ENCODE measurements at regions not wholly inside any gene's neighbourhood (a gene's known extent, or its start where the extent isn't known, plus 50 kb on each side); places are given as distances from the start of the nearest gene placed in this dataset.

DNA sequence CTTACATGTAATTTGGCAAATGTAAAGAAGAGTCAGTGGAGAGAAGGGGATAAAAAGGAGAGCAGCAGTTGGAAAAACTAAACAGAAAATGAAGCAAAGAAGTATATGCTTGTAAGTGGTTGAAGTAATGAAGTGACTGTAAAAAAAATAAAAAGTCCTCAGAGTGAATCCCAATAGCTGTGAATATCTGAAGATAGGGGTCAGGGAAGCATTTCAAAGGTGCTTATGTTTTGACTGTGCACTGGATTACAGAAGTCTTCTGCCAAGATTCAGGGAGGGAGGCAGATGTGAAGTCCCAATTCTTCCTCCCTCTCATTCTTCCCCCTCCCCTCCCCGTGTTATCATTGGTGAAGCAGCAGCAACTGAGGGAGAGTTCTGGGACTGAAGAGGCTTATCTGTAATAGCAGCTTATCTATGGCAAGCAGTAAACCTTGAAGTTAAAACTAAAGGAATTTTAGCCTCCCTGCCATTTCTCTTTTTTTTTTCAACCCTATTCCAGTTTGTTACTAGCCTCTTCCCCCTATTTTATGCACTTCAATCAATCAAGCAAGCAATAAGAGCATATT lies 597.9 kb downstream of the IGSF11 start:
- Histone ChIP-seq H3K4me3 (no peak overlapping the region), H3K36me3 (ENCODE audit: low read depth) (no peaks in the 10 kb centered on the region), H3K4me1 (ENCODE audit: low read depth) (no peaks in the 10 kb centered on the region), H3K9me3 (no peaks in the 10 kb centered on the region)
- intact Hi-C loops (cut with DNase I, micrococcal nuclease) = no loop called here
- ATAC-seq (no peak), DNase-seq (no peak)
- TF ChIP-seq, protein P1, sequence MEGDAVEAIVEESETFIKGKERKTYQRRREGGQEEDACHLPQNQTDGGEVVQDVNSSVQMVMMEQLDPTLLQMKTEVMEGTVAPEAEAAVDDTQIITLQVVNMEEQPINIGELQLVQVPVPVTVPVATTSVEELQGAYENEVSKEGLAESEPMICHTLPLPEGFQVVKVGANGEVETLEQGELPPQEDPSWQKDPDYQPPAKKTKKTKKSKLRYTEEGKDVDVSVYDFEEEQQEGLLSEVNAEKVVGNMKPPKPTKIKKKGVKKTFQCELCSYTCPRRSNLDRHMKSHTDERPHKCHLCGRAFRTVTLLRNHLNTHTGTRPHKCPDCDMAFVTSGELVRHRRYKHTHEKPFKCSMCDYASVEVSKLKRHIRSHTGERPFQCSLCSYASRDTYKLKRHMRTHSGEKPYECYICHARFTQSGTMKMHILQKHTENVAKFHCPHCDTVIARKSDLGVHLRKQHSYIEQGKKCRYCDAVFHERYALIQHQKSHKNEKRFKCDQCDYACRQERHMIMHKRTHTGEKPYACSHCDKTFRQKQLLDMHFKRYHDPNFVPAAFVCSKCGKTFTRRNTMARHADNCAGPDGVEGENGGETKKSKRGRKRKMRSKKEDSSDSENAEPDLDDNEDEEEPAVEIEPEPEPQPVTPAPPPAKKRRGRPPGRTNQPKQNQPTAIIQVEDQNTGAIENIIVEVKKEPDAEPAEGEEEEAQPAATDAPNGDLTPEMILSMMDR (IDR thresholded peaks at IDR 0.05) = no peak

DNA sequence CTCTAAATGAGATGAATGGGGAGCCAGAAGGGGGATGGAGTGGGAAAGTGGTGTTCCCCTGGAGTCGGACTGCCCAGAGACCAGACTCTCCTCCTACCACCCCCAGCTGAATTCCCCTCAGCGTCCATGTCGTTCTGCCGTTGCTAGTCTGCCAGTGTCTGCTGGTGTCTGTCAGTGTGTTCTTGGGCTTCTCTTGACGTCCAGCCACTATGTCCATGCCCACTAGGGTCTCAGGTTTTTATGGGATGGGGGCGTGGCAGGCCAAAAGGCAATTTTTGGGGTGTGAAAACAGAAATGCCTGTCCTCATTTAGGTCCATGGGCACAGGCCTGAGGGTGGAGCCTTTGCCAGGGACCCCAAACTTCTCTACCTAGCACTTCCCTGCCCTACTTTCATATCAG lies 589.6 kb downstream of the IGSF11 start:
- TF ChIP-seq, protein P1 (IDR thresholded peaks at IDR 0.05) = no peak
- DNase-seq (no peak), ATAC-seq (no peak)
- H3K9me3 ChIP-seq = no peaks in the 10 kb centered on the region
- no peaks in the 10 kb centered on the region for H3K36me3 ChIP-seq (ENCODE audit: low read depth)
- H3K4me3 ChIP-seq = no peak overlapping the region
- no peaks in the 10 kb centered on the region for H3K4me1 ChIP-seq (ENCODE audit: low read depth)
- intact Hi-C loops (cut with DNase I, micrococcal nuclease) = no loop called here

DNA sequence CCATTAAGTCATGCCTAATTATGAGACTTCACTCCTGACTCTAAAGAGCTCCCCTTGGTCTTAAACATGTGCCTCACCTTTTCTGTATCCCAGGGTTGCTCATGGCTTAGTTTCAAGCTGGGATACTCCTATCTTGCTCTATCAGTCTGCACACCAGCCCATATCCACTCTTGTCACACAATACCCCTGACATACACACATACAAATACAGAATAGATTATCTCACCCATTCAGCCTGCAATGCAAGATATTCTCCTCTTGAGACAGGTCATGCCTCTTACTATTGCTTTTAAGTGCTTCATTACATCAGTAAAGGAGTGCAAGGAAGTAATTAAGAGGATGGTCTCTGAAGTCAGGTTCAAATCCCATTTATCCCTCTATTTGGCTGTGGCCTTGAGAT lies 587.3 kb downstream of the IGSF11 start:
- no peaks in the 10 kb centered on the region for H3K4me1 ChIP-seq (ENCODE audit: low read depth)
- no peak for ATAC-seq
- intact Hi-C loops (cut with DNase I, micrococcal nuclease) = no loop called here
- peaks cover 2% of the 10 kb centered on the region for H3K9me3 ChIP-seq
- DNase-seq = no peak
- H3K4me3 ChIP-seq = no peak overlapping the region
- TF ChIP-seq, protein P1 (IDR thresholded peaks at IDR 0.05) = no peak
- H3K36me3 ChIP-seq (ENCODE audit: low read depth) = no peaks in the 10 kb centered on the region

DNA sequence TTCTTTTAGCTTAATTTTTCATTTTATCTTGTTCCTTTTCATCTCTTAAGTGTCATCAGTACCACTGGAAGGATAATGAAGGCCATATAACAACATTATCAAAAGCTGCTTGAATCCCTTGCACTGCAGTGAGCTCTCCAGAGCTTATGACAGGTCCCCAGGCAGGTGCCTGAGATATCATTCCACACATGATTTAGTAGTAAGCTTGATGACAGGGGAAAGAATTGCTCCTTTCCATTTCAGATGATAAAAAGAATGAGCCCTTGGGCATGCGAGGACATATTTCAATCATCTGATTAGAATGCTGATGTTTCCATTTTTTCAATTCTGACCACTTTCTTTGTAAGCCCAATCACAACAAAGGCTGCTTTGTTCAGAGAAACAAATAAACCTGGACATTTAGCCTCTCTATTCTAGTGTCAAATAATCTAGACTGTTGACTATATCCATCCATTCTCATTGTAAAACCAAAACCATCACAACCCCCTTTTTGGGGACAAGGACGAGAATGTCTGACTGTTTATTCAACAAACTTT lies 567.8 kb downstream of the IGSF11 start:
- DNase-seq (no peak), ATAC-seq (no peak)
- intact Hi-C loops (cut with DNase I, micrococcal nuclease) = no loop called here
- H3K36me3 ChIP-seq (ENCODE audit: low read depth) = no peaks in the 10 kb centered on the region
- no peaks in the 10 kb centered on the region for H3K4me1 ChIP-seq (ENCODE audit: low read depth)
- H3K9me3 ChIP-seq = no peaks in the 10 kb centered on the region
- TF ChIP-seq, protein P1 (IDR thresholded peaks at IDR 0.05) = no peak
- H3K4me3 ChIP-seq = no peak overlapping the region

DNA sequence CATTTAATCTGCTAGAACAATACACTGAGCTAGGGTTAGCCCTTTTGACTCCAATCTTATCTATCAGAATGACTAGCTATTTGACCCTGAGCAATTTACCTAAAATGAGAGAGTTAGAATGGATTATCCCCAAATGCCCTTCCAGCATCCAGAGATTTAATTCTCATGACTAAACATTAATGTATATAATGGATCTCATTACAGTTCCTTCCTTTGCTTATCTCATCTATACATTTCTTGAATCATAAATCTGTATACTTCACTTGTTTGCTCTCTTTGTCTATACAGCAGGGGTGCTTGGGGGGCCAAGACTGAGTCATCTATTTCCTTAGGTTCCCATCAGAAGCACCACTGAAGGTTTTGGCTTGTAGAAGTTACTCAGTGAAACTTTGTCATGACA lies 565.8 kb downstream of the IGSF11 start:
- no peak for DNase-seq
- no peaks in the 10 kb centered on the region for H3K4me1 ChIP-seq (ENCODE audit: low read depth)
- H3K4me3 ChIP-seq = no peak overlapping the region
- ATAC-seq = no peak
- TF ChIP-seq, protein P1 (IDR thresholded peaks at IDR 0.05) = no peak
- intact Hi-C loops (cut with DNase I, micrococcal nuclease) = no loop called here
- H3K9me3 ChIP-seq = no peaks in the 10 kb centered on the region
- H3K36me3 ChIP-seq (ENCODE audit: low read depth) = no peaks in the 10 kb centered on the region

DNA sequence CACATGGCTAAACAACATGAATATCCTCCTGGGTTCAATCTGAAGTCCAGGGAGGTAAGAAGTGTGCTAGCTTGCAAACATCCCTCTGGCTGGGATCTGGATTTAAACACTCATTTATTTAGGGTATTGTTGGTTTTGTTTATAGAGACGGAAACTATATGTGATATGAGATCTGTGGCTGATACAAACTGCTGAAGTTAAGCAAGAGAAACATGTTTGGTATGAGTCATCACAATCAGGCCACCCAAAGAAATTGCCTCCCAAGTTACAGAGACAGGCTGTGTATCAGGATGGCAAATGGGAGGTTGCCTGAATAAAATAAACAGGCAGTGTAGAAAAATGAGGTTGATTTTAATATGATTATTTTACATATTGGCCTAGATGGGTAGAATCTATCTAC lies 562.1 kb downstream of the IGSF11 start:
- TF ChIP-seq, protein P1 (IDR thresholded peaks at IDR 0.05) = no peak
- DNase-seq (no peak), ATAC-seq (no peak)
- H3K36me3 ChIP-seq (ENCODE audit: low read depth) = no peaks in the 10 kb centered on the region
- no peaks in the 10 kb centered on the region for H3K9me3 ChIP-seq
- H3K4me3 ChIP-seq = no peak overlapping the region
- no peaks in the 10 kb centered on the region for H3K4me1 ChIP-seq (ENCODE audit: low read depth)
- intact Hi-C loops (cut with DNase I, micrococcal nuclease) = no loop called here
